GM23338 (cell line): ENCODE measurements at regions not wholly inside any gene's neighbourhood (a gene's known extent, or its start where the extent isn't known, plus 50 kb on each side); places are given as distances from the start of the nearest gene placed in this dataset.
A peak's percentile ranks its signal among the peaks of the same experiment; 100 is the strongest.

Experiments
- ATAC-seq: fragments of 200-7000 bp; cut with Tn5 transposase; 3 replicates; pipeline ENCODE4 v1.9.1; 2020
- DNase-seq: peaks from one replicate; pipeline ENCODE4 v3.0.0-alpha.2; 2015; ENCODE audit warnings: low spot score
- H2AFZ ChIP-seq: fragments of 200-600 bp; sonication (generic); 2 replicates; pipeline ENCODE4 v1.8.0; 2016; ENCODE audit warnings: antibody characterized with exemption, mild to moderate bottlenecking, moderate library complexity
- H3F3A ChIP-seq: fragments of 200-600 bp; sonication (generic); replicated peaks from 2 replicates; pipeline ENCODE4 v1.8.0; 2017; ENCODE audit warnings: antibody characterized with exemption, mixed run types, low read depth
- H3K27ac ChIP-seq: fragments of 200-600 bp; sonication (generic); 2 replicates; pipeline ENCODE4 v1.6.1; 2016; ENCODE audit warnings: low read depth
- H3K27me3 ChIP-seq: fragments of 200-600 bp; sonication (generic); 2 replicates; pipeline ENCODE4 v1.8.0; 2016; ENCODE audit warnings: mild to moderate bottlenecking, mixed run types, moderate library complexity; ENCODE audit not compliant: insufficient read depth
- H3K36me3 ChIP-seq: fragments of 200-600 bp; sonication (generic); 2 replicates; pipeline ENCODE4 v1.8.0; 2016; ENCODE audit warnings: mild to moderate bottlenecking; ENCODE audit not compliant: insufficient read depth
- H3K4me1 ChIP-seq: fragments of 200-600 bp; sonication (generic); 2 replicates; pipeline ENCODE4 v1.8.0; 2016; ENCODE audit warnings: mild to moderate bottlenecking, moderate library complexity; ENCODE audit not compliant: insufficient read depth
- H3K4me2 ChIP-seq: fragments of 200-600 bp; sonication (generic); 2 replicates; pipeline ENCODE4 v1.7.1; 2017; ENCODE audit warnings: mixed run types
- H3K4me3 ChIP-seq: fragments of 200-600 bp; sonication (generic); 2 replicates; pipeline ENCODE4 v1.6.1; 2016; ENCODE audit warnings: mixed run types
- H3K79me2 ChIP-seq: fragments of 200-600 bp; sonication (generic); replicated peaks from 2 replicates; pipeline ENCODE4 v1.8.0; 2017; ENCODE audit warnings: mild to moderate bottlenecking; ENCODE audit not compliant: insufficient read depth
- H3K9me2 ChIP-seq: fragments of 200-600 bp; sonication (generic); 2 replicates; pipeline ENCODE4 v1.8.0; 2017; ENCODE audit not compliant: insufficient read depth
- H4K20me1 ChIP-seq: fragments of 200-600 bp; sonication (generic); replicated peaks from 2 replicates; pipeline ENCODE4 v1.8.0; 2017; ENCODE audit warnings: mild to moderate bottlenecking; ENCODE audit not compliant: insufficient read depth
- H3K27ac Mint-ChIP-seq: 2 replicates; pipeline ENCODE4 v1.8.0; 2020; ENCODE audit warnings: inconsistent platforms, mild to moderate bottlenecking, moderate library complexity, mixed read lengths
- H3K27me3 Mint-ChIP-seq: 3 replicates; pipeline ENCODE4 v1.8.0; 2022; ENCODE audit warnings: low read depth, mild to moderate bottlenecking, moderate library complexity, mixed read lengths, inconsistent platforms; ENCODE audit not compliant: insufficient read depth, poor library complexity
- H3K36me3 Mint-ChIP-seq: 3 replicates; pipeline ENCODE4 v1.8.0; 2021; ENCODE audit warnings: low read depth, mild to moderate bottlenecking, inconsistent platforms, moderate library complexity, mixed read lengths
- H3K4me1 Mint-ChIP-seq: 3 replicates; pipeline ENCODE4 v1.8.0; 2020; ENCODE audit warnings: mild to moderate bottlenecking, inconsistent platforms, mixed read lengths
- H3K4me3 Mint-ChIP-seq: 3 replicates; pipeline ENCODE4 v1.8.0; 2021; ENCODE audit warnings: moderate library complexity, mild to moderate bottlenecking, inconsistent platforms, mixed read lengths
- H3K9me3 Mint-ChIP-seq: 3 replicates; pipeline ENCODE4 v1.8.0; 2020; ENCODE audit warnings: moderate library complexity, mild to moderate bottlenecking, inconsistent platforms, mixed read lengths
- CTCF ChIP-seq, 2 experiments: fragments of 200-600 bp in 1 of 2; sonication (generic) in 1 of 2; conservative IDR thresholded peaks; 2 replicates each; pipeline versions ENCODE4 v1.5.1 to v1.6.1; 2016 to 2017; ENCODE audit warnings: antibody characterized with exemption in 2 of 2, low read depth in 2 of 2, mild to moderate bottlenecking in 2 of 2, moderate library complexity in 1 of 2
- ETS1 ChIP-seq: IDR thresholded peaks from 2 replicates; pipeline ENCODE4 v1.6.1; 2016; ENCODE audit warnings: antibody characterized with exemption
- ZNF462 ChIP-seq: fragments of 250-450 bp; sonication (Bioruptor Pico); IDR thresholded peaks from 2 replicates; pipeline ENCODE4 v1.5.0; 2020; ENCODE audit warnings: mild to moderate bottlenecking, moderate library complexity

GRCh38 chr6:67506352-67506751 is 1128.7 kb upstream of the ADGRB3 start (continued):
- no peak for TF ChIP-seq ZNF462 (CRISPR knock-in tag)

- Histone ChIP-seq H3K4me1 (no peaks in the 10 kb centered on the region), H3K27ac (no peak overlapping the region), H3K9me2 (no peaks in the 10 kb centered on the region), H3K4me3 (no peak overlapping the region), H2AFZ (peak overlapping the region; percentile 80; the same call in 1 of the 2 replicates), H3K4me2 (no peak overlapping the region), H3F3A (no peaks in the 10 kb centered on the region), H3K36me3 (no peaks in the 10 kb centered on the region; the same call in 1 of the 2 replicates), H4K20me1 (no peaks in the 10 kb centered on the region), H3K79me2 (no peaks in the 10 kb centered on the region), H3K27me3 (no peaks in the 10 kb centered on the region)
- no peak for TF ChIP-seq CTCF (conservative IDR thresholded peaks at IDR 0.05; ENCODE audit: low read depth in 2 of 2)
- TF ChIP-seq ZNF462 (CRISPR knock-in tag): no peak
- no peak for TF ChIP-seq ETS1
- no peak overlapping the region for H3K4me3 Mint-ChIP-seq
- no peaks in the 10 kb centered on the region for H3K27me3 Mint-ChIP-seq
- DNase-seq (no peak), ATAC-seq (no peak)
- H3K9me3 Mint-ChIP-seq: peaks cover 19% of the 10 kb centered on the region
- H3K4me1 Mint-ChIP-seq: no peaks in the 10 kb centered on the region; the same call in 2 of the 3 replicates
- peaks cover 15% of the 10 kb centered on the region for H3K36me3 Mint-ChIP-seq
- no peak overlapping the region for H3K27ac Mint-ChIP-seq
Observed at GRCh38 chr6:67501755-67502154, 1133.3 kb upstream of the ADGRB3 start.
